ENCODE measurements at regions not wholly inside any gene's neighbourhood (a gene's known extent, or its start where the extent isn't known, plus 50 kb on each side); places are given as distances from the start of the nearest gene placed in this dataset.

- no peak for TF ChIP-seq CTCF (IDR thresholded peaks at IDR 0.05; ENCODE audit: insufficient read depth, low read length, poor library complexity, severe bottlenecking)
- Histone ChIP-seq H3K36me3 (ENCODE audit: control insufficient read depth, insufficient read depth, low read length) (no peaks in the 10 kb centered on the region), H3K4me3 (replicated peaks; ENCODE audit: low read depth, low read length) (no peak overlapping the region), H3K27me3 (replicated peaks; ENCODE audit: control insufficient read depth, insufficient read depth, low read length) (no peaks in the 10 kb centered on the region)
- no peak for DNase-seq (ENCODE audit: extremely low read depth, insufficient read length)
These were observed 2054.9 kb downstream of the PCDH7 start for GRCh38 chr4:32775049-32775448.

DNA sequence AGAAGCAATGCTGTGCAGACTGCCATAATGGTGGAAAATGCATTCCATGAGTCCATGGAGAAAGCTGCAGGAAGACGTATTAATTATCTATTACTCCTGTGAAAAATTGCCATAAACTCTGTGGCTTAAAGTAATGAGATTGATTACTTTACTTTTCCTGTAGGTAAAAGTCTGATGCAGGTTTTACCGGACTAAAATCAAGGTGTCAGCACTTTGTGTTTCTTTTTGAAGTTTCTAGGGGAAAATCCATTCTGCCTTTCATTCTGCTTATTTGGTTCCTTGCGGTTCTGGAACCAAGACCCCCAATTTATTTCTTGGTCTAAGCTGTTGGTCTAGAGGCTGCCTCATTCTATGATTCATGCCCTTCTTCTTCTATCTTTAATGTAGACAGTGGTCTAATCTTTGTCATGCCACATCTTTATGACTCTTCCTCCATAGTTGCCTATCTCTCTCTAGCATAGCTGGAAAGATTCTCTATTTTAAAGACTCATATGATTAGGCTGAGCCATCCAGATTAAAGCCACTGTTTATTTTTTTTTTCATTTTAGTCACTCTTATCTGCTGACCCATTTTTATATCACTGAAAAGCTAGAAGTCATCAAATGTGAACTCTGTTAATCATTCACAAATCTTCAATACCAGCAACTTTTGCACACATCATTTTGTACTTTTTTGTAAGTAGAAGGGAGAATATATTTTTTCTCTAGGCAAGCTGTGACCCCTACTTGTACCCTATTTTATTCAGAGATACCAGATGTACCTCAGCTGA lies 2056.4 kb downstream of the PCDH7 start:
- no peak for TF ChIP-seq CTCF (IDR thresholded peaks at IDR 0.05; ENCODE audit: insufficient read depth, low read length, poor library complexity, severe bottlenecking)
- Histone ChIP-seq H3K4me3 (replicated peaks; ENCODE audit: low read depth, low read length) (no peak overlapping the region), H3K36me3 (ENCODE audit: control insufficient read depth, insufficient read depth, low read length) (no peaks in the 10 kb centered on the region), H3K27me3 (replicated peaks; ENCODE audit: control insufficient read depth, insufficient read depth, low read length) (no peaks in the 10 kb centered on the region)
- no peak for DNase-seq (ENCODE audit: extremely low read depth, insufficient read length)

- H3K4me3 ChIP-seq (replicated peaks; ENCODE audit: low read depth, low read length) = no peak overlapping the region
- no peaks in the 10 kb centered on the region for H3K27me3 ChIP-seq (replicated peaks; ENCODE audit: control insufficient read depth, insufficient read depth, low read length)
- no peaks in the 10 kb centered on the region for H3K36me3 ChIP-seq (ENCODE audit: control insufficient read depth, insufficient read depth, low read length)
- TF ChIP-seq CTCF (IDR thresholded peaks at IDR 0.05; ENCODE audit: insufficient read depth, low read length, poor library complexity, severe bottlenecking) = no peak
- DNase-seq (ENCODE audit: extremely low read depth, insufficient read length) = no peak
These were observed 2057.9 kb downstream of the PCDH7 start for GRCh38 chr4:32778025-32778424.

DNA sequence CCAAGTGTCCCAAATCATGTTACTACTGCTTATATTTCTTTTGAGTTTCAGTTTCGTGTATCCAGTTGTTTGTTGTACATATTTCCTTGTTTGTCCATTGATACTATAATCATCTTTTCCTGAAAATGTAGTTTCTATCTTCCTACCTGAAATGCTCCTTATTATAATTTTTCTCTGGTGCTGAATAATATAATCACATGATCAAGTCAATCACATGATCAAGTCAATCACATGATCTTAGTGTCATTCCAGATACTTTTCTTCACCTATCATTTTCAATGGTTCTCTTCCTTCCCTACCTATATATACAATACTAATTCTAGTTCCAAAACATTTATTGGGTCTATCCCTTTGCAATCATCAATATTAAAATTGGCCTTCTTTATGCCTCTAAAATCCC lies 2058.8 kb downstream of the PCDH7 start:
- H3K36me3 ChIP-seq (ENCODE audit: control insufficient read depth, insufficient read depth, low read length) = no peaks in the 10 kb centered on the region
- no peak for TF ChIP-seq CTCF (IDR thresholded peaks at IDR 0.05; ENCODE audit: insufficient read depth, low read length, poor library complexity, severe bottlenecking)
- no peak overlapping the region for H3K4me3 ChIP-seq (replicated peaks; ENCODE audit: low read depth, low read length)
- no peaks in the 10 kb centered on the region for H3K27me3 ChIP-seq (replicated peaks; ENCODE audit: control insufficient read depth, insufficient read depth, low read length)
- DNase-seq (ENCODE audit: extremely low read depth, insufficient read length) = no peak

DNA sequence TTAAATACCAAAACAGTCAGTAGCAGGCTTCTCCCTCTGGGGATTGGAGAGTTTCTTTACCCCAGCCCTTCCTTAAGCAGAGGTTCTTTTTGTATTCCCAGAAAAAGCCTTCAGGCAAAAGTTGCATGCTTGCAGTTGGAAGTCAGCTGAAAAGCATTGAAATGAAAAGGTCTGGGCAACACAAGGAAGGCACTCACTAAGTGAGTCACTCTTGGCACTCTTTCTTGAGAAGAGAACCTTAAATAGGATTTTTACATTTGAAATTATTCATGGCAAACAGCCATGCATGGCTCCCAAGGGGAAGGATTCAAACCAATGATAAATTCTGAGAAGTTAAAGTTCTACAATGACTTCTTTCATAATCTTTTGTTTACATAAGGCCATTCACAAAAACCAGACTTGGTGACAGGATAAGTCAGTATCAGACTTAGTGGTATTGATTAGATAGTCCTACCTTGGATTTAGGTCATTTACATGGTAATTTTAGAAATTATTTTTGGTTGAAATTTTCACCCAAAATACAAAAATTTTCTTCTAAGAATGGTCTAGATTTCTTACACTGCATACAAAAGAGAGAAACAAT lies 2068.9 kb downstream of the PCDH7 start:
- Histone ChIP-seq H3K36me3 (ENCODE audit: control insufficient read depth, insufficient read depth, low read length) (no peaks in the 10 kb centered on the region), H3K4me3 (replicated peaks; ENCODE audit: low read depth, low read length) (no peak overlapping the region), H3K27me3 (replicated peaks; ENCODE audit: control insufficient read depth, insufficient read depth, low read length) (no peaks in the 10 kb centered on the region)
- DNase-seq (ENCODE audit: extremely low read depth, insufficient read length) = no peak
- TF ChIP-seq CTCF (IDR thresholded peaks at IDR 0.05; ENCODE audit: insufficient read depth, low read length, poor library complexity, severe bottlenecking) = no peak
